IMR-90 (cell line): ENCODE measurements at regions not wholly inside any gene's neighbourhood (a gene's known extent, or its start where the extent isn't known, plus 50 kb on each side); places are given as distances from the start of the nearest gene placed in this dataset.

Source experiments
- ATAC-seq: fragments of 200-7000 bp; cut with Tn5 transposase; 2 replicates; pipeline ENCODE4 v1.9.1; 2020; ENCODE audit warnings: low read depth, mild to moderate bottlenecking, moderate library complexity
- BruUV-seq: library from RNA; stranded (reverse); fragments of 400-500 nt; replicated peaks from 2 replicates; lab custom pipeline; 2021; lab: Mats Ljungman, UMichigan
- CTCF ChIA-PET: fragments of 300-600 bp; formaldehyde crosslinking; extraction: SDS; loops from one replicate; lab custom pipeline; 2021; ENCODE audit warnings: antibody characterized with exemption; lab: Yijun Ruan, JAX
- POLR2A ChIA-PET: fragments of 300-600 bp; sonication (Branson Sonifier 250); formaldehyde crosslinking; loops from one replicate; lab custom pipeline; 2022; ENCODE audit warnings: antibody characterized with exemption; ENCODE audit not compliant: unreplicated experiment; lab: Charles Lee
- DNase-seq: peaks from one replicate; pipeline ENCODE4 v3.0.0; 2013
- H2AFZ ChIP-seq: replicated peaks from 2 replicates; pipeline ENCODE3; 2013; ENCODE audit warnings: low read length, mild to moderate bottlenecking; ENCODE audit not compliant: poor library complexity
- H2AK5ac ChIP-seq: 2 replicates; pipeline ENCODE4 v1.6.1; 2013; ENCODE audit warnings: low read depth, low read length, inconsistent platforms
- H2AK9ac ChIP-seq: replicated peaks from 2 replicates; pipeline ENCODE3; 2013; ENCODE audit warnings: mild to moderate bottlenecking, low read depth, low read length, moderate library complexity; ENCODE audit not compliant: poor library complexity
- H2BK120ac ChIP-seq: 2 replicates; pipeline ENCODE4 v1.6.1; 2013; ENCODE audit warnings: low read depth, low read length, inconsistent platforms
- H2BK15ac ChIP-seq: 3 replicates; pipeline ENCODE4 v1.6.1; 2013; ENCODE audit warnings: low read depth, low read length, inconsistent platforms
- H2BK20ac ChIP-seq: 2 replicates; pipeline ENCODE4 v1.6.1; 2013; ENCODE audit warnings: low read depth, mild to moderate bottlenecking, inconsistent platforms, low read length, moderate library complexity
- H2BK5ac ChIP-seq: 2 replicates; pipeline ENCODE4 v1.6.1; 2013; ENCODE audit warnings: mild to moderate bottlenecking, low read depth, low read length, inconsistent platforms; ENCODE audit not compliant: poor library complexity, severe bottlenecking
- H3K14ac ChIP-seq: replicated peaks from 2 replicates; pipeline ENCODE4 v1.6.1; 2013; ENCODE audit warnings: low read depth, low read length, inconsistent platforms
- H3K18ac ChIP-seq: 2 replicates; pipeline ENCODE4 v1.6.1; 2013; ENCODE audit warnings: low read depth, low read length, control low read depth
- H3K23ac ChIP-seq: 2 replicates; pipeline ENCODE4 v1.6.1; 2013; ENCODE audit warnings: low read depth, low read length, inconsistent platforms
- H3K27ac ChIP-seq: 2 replicates; pipeline ENCODE4 v1.5.1; 2013; ENCODE audit warnings: mild to moderate bottlenecking, control low read depth, low read length; ENCODE audit not compliant: insufficient read depth
- H3K27me3 ChIP-seq: 2 replicates; pipeline ENCODE4 v1.6.1; 2013; ENCODE audit warnings: low read length; ENCODE audit not compliant: control insufficient read depth, insufficient read depth
- H3K36me3 ChIP-seq: 2 replicates; pipeline ENCODE4 v1.6.1; 2013; ENCODE audit warnings: low read length, mixed read lengths; ENCODE audit not compliant: control insufficient read depth, insufficient read depth
- H3K4ac ChIP-seq: 2 replicates; pipeline ENCODE4 v1.6.1; 2013; ENCODE audit warnings: low read depth, low read length, inconsistent platforms
- H3K4me1 ChIP-seq: 2 replicates; pipeline ENCODE4 v1.6.1; 2013; ENCODE audit warnings: low read length, mixed read lengths; ENCODE audit not compliant: control insufficient read depth, insufficient read depth
- H3K4me2 ChIP-seq: 2 replicates; pipeline ENCODE4 v1.6.1; 2013; ENCODE audit warnings: low read depth, mild to moderate bottlenecking, control low read depth, low read length, moderate library complexity
- H3K4me3 ChIP-seq: 2 replicates; pipeline ENCODE4 v1.5.1; 2013; ENCODE audit warnings: low read depth, mild to moderate bottlenecking, control low read depth, low read length, moderate library complexity; ENCODE audit not compliant: insufficient read depth
- H3K56ac ChIP-seq: 2 replicates; pipeline ENCODE4 v1.6.1; 2013; ENCODE audit warnings: low read length, inconsistent platforms; ENCODE audit not compliant: insufficient read depth; ENCODE audit errors: extremely low read depth
- H3K79me1 ChIP-seq, 2 experiments: 2 replicates each; pipeline ENCODE4 v1.6.1; 2013; ENCODE audit warnings: low read length in 2 of 2, inconsistent platforms in 1 of 2, low read depth in 1 of 2
- H3K9ac ChIP-seq: 2 replicates; pipeline ENCODE4 v1.6.1; 2013; ENCODE audit warnings: low read depth, low read length, control low read depth
- H3K9me1 ChIP-seq: 2 replicates; pipeline ENCODE4 v1.6.1; 2013; ENCODE audit warnings: low read length, inconsistent platforms; ENCODE audit not compliant: insufficient read depth
- H3K9me3 ChIP-seq: 2 replicates; pipeline ENCODE4 v1.6.1; 2013; ENCODE audit warnings: low read length; ENCODE audit not compliant: control insufficient read depth, insufficient read depth
- H4K20me1 ChIP-seq: 2 replicates; pipeline ENCODE4 v1.6.1; 2013; ENCODE audit warnings: low read length, inconsistent platforms; ENCODE audit not compliant: insufficient read depth
- H4K5ac ChIP-seq: 2 replicates; pipeline ENCODE4 v1.6.1; 2013; ENCODE audit warnings: mild to moderate bottlenecking, low read depth, low read length, control low read depth
- H4K8ac ChIP-seq, 2 experiments: 2 replicates each; pipeline ENCODE4 v1.6.1; 2013; ENCODE audit warnings: low read depth in 2 of 2, low read length in 2 of 2, control low read depth in 1 of 2, inconsistent platforms in 1 of 2
- H4K91ac ChIP-seq: 2 replicates; pipeline ENCODE4 v1.6.1; 2013; ENCODE audit warnings: low read depth, low read length, inconsistent platforms; ENCODE audit not compliant: insufficient read depth
- FOS ChIP-seq: fragments of 150-350 bp; IDR thresholded peaks from 2 replicates; pipeline ENCODE4 v1.6.1; 2016; ENCODE audit warnings: low read depth, low read length
- MAFK ChIP-seq: IDR thresholded peaks from 2 replicates; pipeline ENCODE4 v1.6.1; 2012; ENCODE audit warnings: low read depth, low read length, improper control_type of control experiment
- MAZ ChIP-seq: IDR thresholded peaks from 2 replicates; pipeline ENCODE4 v1.6.1; 2012; ENCODE audit warnings: low read depth, mild to moderate bottlenecking, low read length, improper control_type of control experiment, moderate library complexity, borderline replicate concordance
- NFE2L2 ChIP-seq: fragments of 150-350 bp; IDR thresholded peaks from 2 replicates; pipeline ENCODE4 v1.6.1; 2016; ENCODE audit warnings: low read depth, mild to moderate bottlenecking, low read length
- POLR2A ChIP-seq: IDR thresholded peaks from 2 replicates; pipeline ENCODE4 v1.6.1; 2012; ENCODE audit warnings: mild to moderate bottlenecking, low read depth, low read length
- RAD21 ChIP-seq: IDR thresholded peaks from 2 replicates; pipeline ENCODE4 v1.6.1; 2012; ENCODE audit warnings: low read length, improper control_type of control experiment
- RCOR1 ChIP-seq: IDR thresholded peaks from 2 replicates; pipeline ENCODE4 v1.6.1; 2012; ENCODE audit warnings: mild to moderate bottlenecking, low read length, improper control_type of control experiment; ENCODE audit not compliant: insufficient replicate concordance
- RFX5 ChIP-seq: IDR thresholded peaks from 2 replicates; pipeline ENCODE4 v1.8.0; 2012; ENCODE audit warnings: low read depth, mild to moderate bottlenecking, low read length, moderate library complexity
- SMC3 ChIP-seq: fragments of 150-350 bp; IDR thresholded peaks from 2 replicates; pipeline ENCODE4 v1.6.1; 2016; ENCODE audit warnings: low read depth, mild to moderate bottlenecking, antibody characterized with exemption, low read length, moderate library complexity
- USF2 ChIP-seq: fragments of 150-350 bp; IDR thresholded peaks from 2 replicates; pipeline ENCODE4 v1.6.1; 2017; ENCODE audit warnings: mild to moderate bottlenecking, antibody characterized with exemption, low read length, low read depth
- WGBS, 2 experiments: methylation state at CpG; one replicate each; pipeline versions ENCODE4 v1.1.5 to v1.1.7; 2013; ENCODE audit warnings: missing lambda C conversion rate in 2 of 2; ENCODE audit not compliant: insufficient read length in 1 of 2; ENCODE audit errors: extremely low coverage in 2 of 2; 5-methylcytosine and 5-hydroxymethylcytosine counted together
- dilution Hi-C: fragments of 300-500 bp; cut with HindIII; formaldehyde crosslinking; loops from one replicate; pipeline ENCODE4 v1.14.3; 2018; ENCODE audit warnings: low sequenced_read_pairs; ENCODE audit not compliant: unreplicated experiment
- in situ Hi-C: fragments of 300-500 bp; cut with MboI; formaldehyde crosslinking; loops from 3 replicates; pipeline ENCODE4 v1.14.3; 2019; ENCODE audit warnings: low sequenced_read_pairs, inconsistent platforms, mixed read lengths
- intact Hi-C: fragments of 100-400 bp; cut with micrococcal nuclease; formaldehyde crosslinking; loops from 2 replicates; pipeline ENCODE4 v1.10.0; 2022

- in situ Hi-C loops = no loop called here
These were observed 222.3 kb downstream of the KIF20B start for GRCh38 chr10:89923661-89924060.

More at GRCh38 chr10:89923661-89924060, 222.3 kb downstream of the KIF20B start:
- no peak overlapping the region for H3K4me2 ChIP-seq
- no peaks in the 10 kb centered on the region for H3K79me1 ChIP-seq
- no peak overlapping the region for H3K9ac ChIP-seq
- no peak overlapping the region for H2AFZ ChIP-seq
- POLR2A ChIA-PET = no interaction called here
- no peaks in the 10 kb centered on the region for H3K4me1 ChIP-seq
- DNase-seq (no peak), ATAC-seq (no peak)
- no peak for TF ChIP-seq RFX5
- TF ChIP-seq NFE2L2 = no peak
- no peak for TF ChIP-seq SMC3
- TF ChIP-seq MAFK = no peak
- TF ChIP-seq FOS = no peak
- no peak for TF ChIP-seq POLR2A
- no peak for TF ChIP-seq RCOR1
- TF ChIP-seq RAD21 = no peak
- no peak for TF ChIP-seq MAZ
- TF ChIP-seq USF2 = no peak
- no CpG with 5 or more reads among the region's 1 CpG for WGBS, 2 experiments
- H4K5ac ChIP-seq = no peak overlapping the region
- BruUV-seq = no TSS peak
- no peak overlapping the region for H3K14ac ChIP-seq
- H3K36me3 ChIP-seq = no peaks in the 10 kb centered on the region
- no peak overlapping the region for H2AK5ac ChIP-seq
- no peaks in the 10 kb centered on the region for H4K20me1 ChIP-seq
- no peak overlapping the region for H2BK15ac ChIP-seq
- H3K27me3 ChIP-seq = no peaks in the 10 kb centered on the region
- H4K91ac ChIP-seq = no peak overlapping the region
- H2BK5ac ChIP-seq = no peak overlapping the region
- intact Hi-C loops = no loop called here
- H3K27ac ChIP-seq = no peak overlapping the region
- H2BK120ac ChIP-seq = no peak overlapping the region
- no peak overlapping the region for H3K4ac ChIP-seq
- CTCF ChIA-PET = no interaction called here
- H2AK9ac ChIP-seq = no peak overlapping the region
- H4K8ac ChIP-seq = no peak overlapping the region
- H3K4me3 ChIP-seq = no peak overlapping the region
- H3K18ac ChIP-seq = no peak overlapping the region
- no peaks in the 10 kb centered on the region for H3K9me1 ChIP-seq
- dilution Hi-C loops = no loop called here
- H3K9me3 ChIP-seq = no peaks in the 10 kb centered on the region
- no peak overlapping the region for H3K23ac ChIP-seq
- no peak overlapping the region for H2BK20ac ChIP-seq
- H3K56ac ChIP-seq = no peak overlapping the region
